CD4-positive, alpha-beta memory T cell (primary cell): ENCODE measurements at regions not wholly inside any gene's neighbourhood (a gene's known extent, or its start where the extent isn't known, plus 50 kb on each side); places are given as distances from the start of the nearest gene placed in this dataset.

Experiments
- CTCF ChIA-PET: fragments of 350-600 bp; sonication (Branson Sonifier 250); formaldehyde crosslinking; loops from one replicate; lab custom pipeline; 2021; ENCODE audit warnings: inconsistent platforms; ENCODE audit not compliant: partially characterized antibody; lab: Charles Lee
- POLR2A ChIA-PET: fragments of 350-600 bp; sonication (Branson Sonifier 250); formaldehyde crosslinking; loops from one replicate; lab custom pipeline; 2021; ENCODE audit not compliant: partially characterized antibody; lab: Charles Lee
- DNase-seq, 5 donors: peaks; one replicate each; pipeline versions ENCODE4 v3.0.0 to v3.0.0-alpha.2; 2020 to 2022; ENCODE audit warnings: mixed read lengths in 1 of 5
- H3K27ac ChIP-seq: one replicate; pipeline ENCODE4 v1.7.0; 2013; ENCODE audit warnings: low read depth, low read length
- H3K27me3 ChIP-seq: 2 replicates; pipeline ENCODE4 v1.7.0; 2013; ENCODE audit warnings: mild to moderate bottlenecking, low read length, moderate library complexity; ENCODE audit not compliant: insufficient read depth
- H3K36me3 ChIP-seq: 2 replicates; pipeline ENCODE4 v1.7.0; 2013; ENCODE audit warnings: mild to moderate bottlenecking, low read length, moderate library complexity; ENCODE audit not compliant: insufficient read depth
- H3K4me1 ChIP-seq: 2 replicates; pipeline ENCODE4 v1.7.0; 2013; ENCODE audit warnings: mild to moderate bottlenecking, low read length, moderate library complexity; ENCODE audit not compliant: insufficient read depth
- H3K4me3 ChIP-seq, 2 donors: one replicate each; pipeline ENCODE4 v1.7.0; 2013; ENCODE audit warnings: low read length in 2 of 2, mild to moderate bottlenecking in 1 of 2
- H3K9me3 ChIP-seq, 2 donors: one replicate each; pipeline ENCODE4 v1.7.0; 2013; ENCODE audit warnings: low read length in 2 of 2, control low read depth in 1 of 2; ENCODE audit not compliant: control insufficient read depth in 1 of 2
- H3K27ac Mint-ChIP-seq, 7 donors: one replicate each; pipeline ENCODE4 v1.8.0; 2020 to 2021; ENCODE audit warnings: mixed read lengths in 7 of 7, mild to moderate bottlenecking in 6 of 7, inconsistent platforms in 3 of 7, moderate library complexity in 3 of 7
- H3K27me3 Mint-ChIP-seq, 2 donors: one replicate each; pipeline ENCODE4 v1.8.0; 2020 to 2021; ENCODE audit warnings: mixed read lengths in 2 of 2
- H3K36me3 Mint-ChIP-seq, 2 donors: one replicate each; pipeline ENCODE4 v1.8.0; 2020 to 2021; ENCODE audit warnings: mixed read lengths in 2 of 2, inconsistent platforms in 1 of 2, mild to moderate bottlenecking in 1 of 2
- H3K4me1 Mint-ChIP-seq, 4 donors: one replicate each; pipeline ENCODE4 v1.8.0; 2020 to 2021; ENCODE audit warnings: mixed read lengths in 4 of 4, mild to moderate bottlenecking in 1 of 4
- H3K4me3 Mint-ChIP-seq, 8 donors: one replicate each; pipeline ENCODE4 v1.8.0; 2020 to 2021; ENCODE audit warnings: mixed read lengths in 8 of 8, mild to moderate bottlenecking in 7 of 8, moderate library complexity in 6 of 8, inconsistent platforms in 3 of 8
- H3K9me3 Mint-ChIP-seq, 8 donors: one replicate each; pipeline ENCODE4 v1.8.0; 2020 to 2021; ENCODE audit warnings: mixed read lengths in 8 of 8, mild to moderate bottlenecking in 5 of 8, inconsistent platforms in 3 of 8, moderate library complexity in 1 of 8
- intact Hi-C: fragments of 100-400 bp; cut with micrococcal nuclease; formaldehyde crosslinking; loops from one replicate; pipeline ENCODE4 v1.15.1; 2023

DNA sequence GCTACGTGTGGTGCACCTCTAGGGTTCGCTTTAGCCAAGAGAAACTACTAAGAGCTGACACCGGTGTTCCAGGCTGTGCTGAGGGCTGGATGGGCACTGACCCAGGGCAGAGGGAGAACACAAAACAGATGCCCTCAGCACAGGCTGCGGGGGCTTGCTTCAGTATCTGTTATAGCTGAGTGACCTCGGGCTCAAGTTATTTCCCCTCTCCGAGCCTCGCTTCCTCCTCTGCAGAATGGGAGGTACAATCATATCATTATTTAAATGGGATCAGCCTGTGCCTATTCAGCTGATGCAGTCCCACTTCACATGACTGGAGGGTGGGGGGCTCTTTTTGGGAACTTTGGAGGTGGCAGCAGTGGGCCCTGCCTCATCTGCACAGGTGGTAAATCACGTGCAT, 156.1 kb upstream of the APCDD1 start:
- peaks cover 0 to 4% (median 0%) of the 10 kb centered on the region in 8 donors for H3K9me3 Mint-ChIP-seq
- Histone ChIP-seq H3K27me3 (no peaks in the 10 kb centered on the region), H3K36me3 (no peaks in the 10 kb centered on the region), H3K9me3 (no peaks in the 10 kb centered on the region), H3K27ac (no peak overlapping the region), H3K4me3 (no peak overlapping the region), H3K4me1 (no peaks in the 10 kb centered on the region)
- POLR2A ChIA-PET, result no interaction called here
- intact Hi-C loops, result no loop called here
- no peak overlapping the region for H3K27ac Mint-ChIP-seq
- H3K27me3 Mint-ChIP-seq, result peaks cover 3 to 6% of the 10 kb centered on the region in 2 donors
- CTCF ChIA-PET, result no interaction called here
- no peak overlapping the region for H3K4me3 Mint-ChIP-seq
- H3K4me1 Mint-ChIP-seq, result no peaks in the 10 kb centered on the region
- H3K36me3 Mint-ChIP-seq, result no peaks in the 10 kb centered on the region
- no peak for DNase-seq

DNA sequence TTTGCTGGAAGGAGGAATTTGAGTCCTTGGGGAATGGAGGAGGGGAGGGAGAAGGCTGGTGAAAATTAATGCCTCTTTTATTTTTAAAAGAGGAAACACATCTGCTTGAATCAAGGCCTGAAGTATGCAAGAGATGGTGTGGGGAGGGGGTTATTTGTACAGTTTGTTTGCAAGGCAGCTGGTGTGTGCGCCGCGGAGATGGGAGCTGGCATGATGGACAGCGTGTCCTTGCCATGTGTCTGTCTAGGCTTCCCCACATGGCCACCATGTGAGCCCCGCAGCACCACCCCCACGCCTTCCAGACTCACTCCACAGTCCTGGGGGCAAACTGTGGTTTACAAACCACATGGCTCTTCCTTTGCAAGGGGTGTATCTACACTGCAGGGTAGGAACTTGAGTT, 154.8 kb upstream of the APCDD1 start:
- Histone ChIP-seq H3K27me3 (no peaks in the 10 kb centered on the region), H3K4me3 (no peak overlapping the region), H3K27ac (no peak overlapping the region), H3K36me3 (no peaks in the 10 kb centered on the region), H3K9me3 (no peaks in the 10 kb centered on the region), H3K4me1 (no peaks in the 10 kb centered on the region)
- H3K4me1 Mint-ChIP-seq, result no peaks in the 10 kb centered on the region
- H3K27me3 Mint-ChIP-seq, result peaks cover 3 to 6% of the 10 kb centered on the region in 2 donors
- H3K27ac Mint-ChIP-seq, result no peak overlapping the region
- no peaks in the 10 kb centered on the region for H3K36me3 Mint-ChIP-seq
- intact Hi-C loops, result no loop called here
- CTCF ChIA-PET, result no interaction called here
- DNase-seq, result no peak
- H3K9me3 Mint-ChIP-seq, result peaks cover 0 to 4% (median 0%) of the 10 kb centered on the region in 8 donors
- POLR2A ChIA-PET, result no interaction called here
- no peak overlapping the region for H3K4me3 Mint-ChIP-seq

DNA sequence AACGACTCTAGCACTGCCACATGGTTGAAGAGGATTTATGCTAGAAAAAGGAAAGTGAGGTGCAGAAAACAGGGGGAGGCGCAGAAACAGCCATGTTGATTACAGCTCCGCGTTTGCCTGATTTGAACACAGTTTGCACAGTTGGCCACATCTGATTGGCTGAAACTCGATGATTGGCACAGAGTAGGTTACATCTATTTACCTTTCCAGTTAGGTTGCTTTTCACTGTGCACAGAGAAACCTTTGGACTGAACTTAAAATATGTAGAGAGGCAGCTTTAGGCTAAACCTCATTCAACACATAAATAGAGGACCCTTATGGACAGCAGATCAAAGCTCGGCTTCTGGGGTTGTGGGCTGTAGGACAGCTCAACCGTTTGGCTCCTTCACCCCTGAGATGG, 153.7 kb upstream of the APCDD1 start:
- Histone ChIP-seq H3K4me3 (no peak overlapping the region), H3K9me3 (no peaks in the 10 kb centered on the region), H3K36me3 (no peaks in the 10 kb centered on the region), H3K4me1 (no peaks in the 10 kb centered on the region), H3K27ac (no peak overlapping the region), H3K27me3 (no peaks in the 10 kb centered on the region)
- CTCF ChIA-PET, result no interaction called here
- no peak for DNase-seq
- Mint-ChIP-seq H3K9me3 (peaks cover 0 to 4% (median 0%) of the 10 kb centered on the region in 8 donors), H3K4me1 (no peaks in the 10 kb centered on the region), H3K27ac (no peak overlapping the region), H3K27me3 (peaks cover 3 to 6% of the 10 kb centered on the region in 2 donors), H3K4me3 (no peak overlapping the region), H3K36me3 (no peaks in the 10 kb centered on the region)
- intact Hi-C loops, result no loop called here
- POLR2A ChIA-PET, result no interaction called here

DNA sequence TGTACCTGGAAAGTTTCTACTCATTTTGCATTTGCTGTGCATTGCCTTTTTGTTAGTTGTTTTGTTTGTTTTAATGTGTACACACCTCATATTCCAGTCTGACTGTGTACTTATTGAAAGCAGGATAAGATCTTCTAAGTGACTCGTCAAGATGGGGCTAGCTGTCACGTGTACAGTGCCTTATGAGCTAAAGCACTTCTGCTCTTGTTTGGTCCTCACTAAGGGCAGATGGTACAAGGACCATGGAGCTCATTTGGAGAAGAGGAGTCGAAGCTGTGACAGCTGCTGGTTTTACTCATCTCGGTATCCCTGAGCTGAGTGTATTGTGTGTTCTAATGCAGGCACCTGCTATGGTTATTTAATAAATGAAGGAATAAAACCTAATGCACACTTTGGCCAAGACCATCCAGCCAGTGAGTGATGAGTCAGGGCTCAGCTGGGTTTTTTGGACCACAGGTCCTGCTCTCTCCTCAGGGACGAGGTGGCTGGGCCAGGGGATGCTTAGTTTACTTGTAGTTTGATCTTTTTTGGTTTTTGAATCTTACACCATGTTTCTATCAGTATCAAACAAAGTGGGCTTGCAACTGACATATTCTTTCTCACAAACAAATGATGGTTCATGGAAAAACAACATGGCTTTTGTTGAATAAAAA, 152.5 kb upstream of the APCDD1 start:
- H3K9me3 ChIP-seq, result no peaks in the 10 kb centered on the region
- no peaks in the 10 kb centered on the region for H3K4me1 ChIP-seq
- Mint-ChIP-seq H3K27ac (no peak overlapping the region), H3K36me3 (no peaks in the 10 kb centered on the region), H3K4me1 (no peaks in the 10 kb centered on the region), H3K27me3 (peaks cover 3 to 6% of the 10 kb centered on the region in 2 donors), H3K4me3 (no peak overlapping the region), H3K9me3 (peaks cover 0 to 4% (median 0%) of the 10 kb centered on the region in 8 donors)
- DNase-seq, result no peak
- no peak overlapping the region for H3K27ac ChIP-seq
- no peaks in the 10 kb centered on the region for H3K27me3 ChIP-seq
- ChIA-PET POLR2A (no interaction called here), CTCF (no interaction called here)
- intact Hi-C loops, result no loop called here
- H3K4me3 ChIP-seq, result no peak overlapping the region
- no peaks in the 10 kb centered on the region for H3K36me3 ChIP-seq

DNA sequence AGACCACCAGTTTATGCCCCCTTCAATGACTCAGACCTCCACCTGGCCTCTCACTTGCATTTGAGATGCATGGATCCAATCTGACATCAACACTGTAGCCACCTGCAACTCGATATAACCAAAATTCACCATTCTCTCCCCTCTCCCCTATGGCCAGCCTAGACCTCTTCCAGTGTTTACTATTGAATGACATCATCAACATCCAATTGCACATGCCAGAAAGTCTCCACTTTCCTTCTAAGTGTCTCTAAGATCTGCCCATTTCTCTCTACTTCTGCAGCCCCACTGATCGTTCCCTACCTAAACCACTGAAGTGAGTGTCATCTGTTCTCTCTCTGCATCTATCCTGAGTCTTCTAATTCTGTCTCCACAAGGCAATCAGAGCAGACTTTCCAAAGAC, 151.3 kb upstream of the APCDD1 start:
- POLR2A ChIA-PET, result no interaction called here
- Mint-ChIP-seq H3K4me3 (no peak overlapping the region), H3K4me1 (no peaks in the 10 kb centered on the region), H3K36me3 (no peaks in the 10 kb centered on the region), H3K27ac (no peak overlapping the region), H3K9me3 (peaks cover 0 to 4% (median 0%) of the 10 kb centered on the region in 8 donors), H3K27me3 (peaks cover 2 to 6% of the 10 kb centered on the region in 2 donors)
- DNase-seq, result no peak
- Histone ChIP-seq H3K4me1 (no peaks in the 10 kb centered on the region), H3K9me3 (no peaks in the 10 kb centered on the region), H3K27me3 (no peaks in the 10 kb centered on the region), H3K36me3 (no peaks in the 10 kb centered on the region), H3K4me3 (no peak overlapping the region), H3K27ac (no peak overlapping the region)
- CTCF ChIA-PET, result no interaction called here
- intact Hi-C loops, result no loop called here

DNA sequence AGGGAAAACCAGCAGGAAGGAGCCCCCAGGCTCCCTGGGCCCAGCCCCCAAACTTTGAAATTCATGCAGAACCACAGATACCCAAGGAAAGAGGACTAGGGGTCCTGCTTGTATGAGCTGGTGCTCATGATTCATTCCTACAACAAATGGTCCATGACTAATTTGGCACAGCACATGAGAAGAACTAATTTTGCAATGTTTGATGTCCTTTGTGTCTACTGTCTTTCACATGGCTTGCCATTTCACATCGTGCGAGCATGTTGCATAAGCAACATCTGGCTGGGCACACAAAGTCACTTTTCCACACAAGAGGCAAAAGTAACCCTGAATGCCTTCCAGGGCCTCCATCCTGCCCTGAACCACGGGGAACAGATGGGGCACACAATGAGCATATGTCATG, 149.6 kb upstream of the APCDD1 start:
- no peaks in the 10 kb centered on the region for H3K4me1 ChIP-seq
- no peak overlapping the region for H3K27ac ChIP-seq
- no peak overlapping the region for H3K4me3 Mint-ChIP-seq
- ChIA-PET CTCF (no interaction called here), POLR2A (no interaction called here)
- no peaks in the 10 kb centered on the region for H3K4me1 Mint-ChIP-seq
- H3K36me3 ChIP-seq, result no peaks in the 10 kb centered on the region
- no peaks in the 10 kb centered on the region for H3K9me3 ChIP-seq
- peaks cover 0 to 4% (median 0%) of the 10 kb centered on the region in 8 donors for H3K9me3 Mint-ChIP-seq
- peaks cover 1 to 5% of the 10 kb centered on the region in 2 donors for H3K27me3 Mint-ChIP-seq
- H3K4me3 ChIP-seq, result no peak overlapping the region
- intact Hi-C loops, result no loop called here
- H3K27ac Mint-ChIP-seq, result no peak overlapping the region
- H3K27me3 ChIP-seq, result no peaks in the 10 kb centered on the region
- no peak for DNase-seq
- H3K36me3 Mint-ChIP-seq, result no peaks in the 10 kb centered on the region

DNA sequence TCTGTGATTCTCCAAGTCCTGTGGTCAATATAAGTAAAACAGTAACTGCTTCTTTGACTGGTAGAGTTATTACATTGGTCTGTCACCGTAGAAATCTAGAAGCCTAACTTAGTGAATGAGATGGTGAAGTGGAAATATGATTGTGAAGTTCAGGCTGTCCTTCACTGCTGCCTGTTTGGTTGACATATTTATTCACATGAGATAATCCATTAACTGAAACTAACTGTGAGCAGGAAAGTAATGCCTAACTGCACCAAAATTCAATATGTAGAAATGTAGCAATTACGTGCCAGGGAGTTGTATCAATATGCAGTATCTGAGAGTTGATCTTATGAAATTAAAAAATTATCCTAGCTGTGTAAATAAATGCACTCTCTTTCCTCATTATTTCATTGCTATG, 147.7 kb upstream of the APCDD1 start:
- CTCF ChIA-PET, result no interaction called here

More for the DNA sequence above, 147.7 kb upstream of the APCDD1 start:
- POLR2A ChIA-PET, result no interaction called here
- Mint-ChIP-seq H3K27me3 (peaks cover 0 to 5% of the 10 kb centered on the region in 2 donors), H3K4me3 (no peak overlapping the region), H3K36me3 (no peaks in the 10 kb centered on the region), H3K4me1 (no peaks in the 10 kb centered on the region), H3K9me3 (peaks cover 0 to 4% (median 0%) of the 10 kb centered on the region in 8 donors), H3K27ac (no peak overlapping the region)
- no peak for DNase-seq
- Histone ChIP-seq H3K9me3 (no peaks in the 10 kb centered on the region), H3K4me3 (no peak overlapping the region), H3K4me1 (no peaks in the 10 kb centered on the region), H3K27ac (no peak overlapping the region), H3K36me3 (no peaks in the 10 kb centered on the region), H3K27me3 (no peaks in the 10 kb centered on the region)
- intact Hi-C loops, result no loop called here
